ENCODE measurements at regions not wholly inside any gene's neighbourhood (a gene's known extent, or its start where the extent isn't known, plus 50 kb on each side); places are given as distances from the start of the nearest gene placed in this dataset.

DNA sequence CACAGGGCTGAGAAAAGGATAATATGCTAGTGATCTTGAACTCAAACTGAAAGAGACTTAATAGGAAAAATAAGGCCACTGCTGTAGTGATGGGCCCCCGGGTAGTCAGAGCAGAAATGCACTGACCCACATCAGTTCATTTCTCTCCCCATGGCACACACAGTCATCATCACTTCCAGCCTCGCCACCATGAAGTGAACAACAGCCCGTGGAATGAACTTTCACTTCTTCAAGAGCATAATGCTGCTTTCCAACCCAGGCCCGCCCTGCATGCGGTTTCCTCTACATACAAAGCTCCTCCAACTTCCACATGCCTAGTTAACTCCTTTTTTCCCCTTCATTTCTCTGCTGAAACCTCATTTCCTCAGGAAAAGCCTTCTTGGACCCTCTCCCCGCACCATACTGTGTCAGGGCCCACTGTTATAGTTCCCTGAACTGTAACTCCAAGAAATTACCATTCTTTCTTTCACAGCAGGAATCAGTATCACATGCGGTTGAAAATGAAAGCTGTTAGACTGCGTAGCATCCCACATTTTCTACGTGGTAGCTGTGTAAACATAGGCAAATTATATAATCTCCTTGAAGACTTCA lies 65.8 kb upstream of the SMIM36 start:
- H3K4me1 Mint-ChIP-seq (ENCODE audit: low read depth) = no peaks in the 10 kb centered on the region
- no peaks in the 10 kb centered on the region for H3K36me3 Mint-ChIP-seq (ENCODE audit: low read depth)
- H3K4me3 Mint-ChIP-seq = no peak overlapping the region
- TF ChIP-seq, protein P1, sequence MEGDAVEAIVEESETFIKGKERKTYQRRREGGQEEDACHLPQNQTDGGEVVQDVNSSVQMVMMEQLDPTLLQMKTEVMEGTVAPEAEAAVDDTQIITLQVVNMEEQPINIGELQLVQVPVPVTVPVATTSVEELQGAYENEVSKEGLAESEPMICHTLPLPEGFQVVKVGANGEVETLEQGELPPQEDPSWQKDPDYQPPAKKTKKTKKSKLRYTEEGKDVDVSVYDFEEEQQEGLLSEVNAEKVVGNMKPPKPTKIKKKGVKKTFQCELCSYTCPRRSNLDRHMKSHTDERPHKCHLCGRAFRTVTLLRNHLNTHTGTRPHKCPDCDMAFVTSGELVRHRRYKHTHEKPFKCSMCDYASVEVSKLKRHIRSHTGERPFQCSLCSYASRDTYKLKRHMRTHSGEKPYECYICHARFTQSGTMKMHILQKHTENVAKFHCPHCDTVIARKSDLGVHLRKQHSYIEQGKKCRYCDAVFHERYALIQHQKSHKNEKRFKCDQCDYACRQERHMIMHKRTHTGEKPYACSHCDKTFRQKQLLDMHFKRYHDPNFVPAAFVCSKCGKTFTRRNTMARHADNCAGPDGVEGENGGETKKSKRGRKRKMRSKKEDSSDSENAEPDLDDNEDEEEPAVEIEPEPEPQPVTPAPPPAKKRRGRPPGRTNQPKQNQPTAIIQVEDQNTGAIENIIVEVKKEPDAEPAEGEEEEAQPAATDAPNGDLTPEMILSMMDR (IDR thresholded peaks at IDR 0.05) = no peak
- H3K27ac Mint-ChIP-seq = no peak overlapping the region
- H3K9me3 Mint-ChIP-seq = no peaks in the 10 kb centered on the region
- H3K27me3 Mint-ChIP-seq (ENCODE audit: insufficient read depth) = peaks cover 3% of the 10 kb centered on the region; the same call in 1 of the 2 replicates
- peak; percentile 77 for DNase-seq

DNA sequence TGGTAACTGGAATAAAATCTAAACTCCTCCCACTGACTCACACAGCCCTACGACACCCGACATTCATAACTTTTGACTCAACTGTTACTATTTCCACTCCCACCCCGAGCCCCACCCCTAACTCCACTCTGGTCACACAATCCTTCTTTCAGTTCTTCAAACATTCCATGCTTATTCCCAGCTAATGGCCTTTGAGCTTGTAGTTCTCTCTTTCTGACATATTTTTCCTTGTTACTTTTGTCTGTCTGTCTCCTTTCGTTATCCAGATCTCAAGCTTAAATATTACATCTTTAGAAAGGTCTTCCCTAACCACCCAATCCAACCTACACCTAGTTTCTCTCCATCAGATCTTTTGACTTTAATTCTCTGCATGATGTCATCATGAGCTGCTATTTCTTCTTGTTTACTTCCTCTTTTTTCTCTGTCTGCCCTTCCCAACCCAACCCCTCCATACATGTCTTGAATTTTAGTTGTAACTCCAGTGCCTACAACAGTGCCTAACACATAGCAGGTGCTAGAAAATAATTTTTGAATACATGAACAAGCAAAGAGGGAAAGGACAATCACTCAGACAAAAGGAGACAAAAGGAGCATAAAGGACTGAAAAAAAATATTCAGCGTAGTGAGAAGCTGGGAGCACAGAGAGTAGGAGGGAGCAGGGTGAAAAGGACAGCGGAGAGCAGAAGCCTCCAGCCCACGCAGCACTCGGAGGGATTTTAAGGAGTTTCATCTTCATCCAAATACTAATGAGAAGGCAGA lies 65.2 kb upstream of the SMIM36 start:
- Mint-ChIP-seq H3K4me3 (no peak overlapping the region), H3K36me3 (ENCODE audit: low read depth) (no peaks in the 10 kb centered on the region), H3K27me3 (ENCODE audit: insufficient read depth) (peaks cover 1% of the 10 kb centered on the region; the same call in 1 of the 2 replicates), H3K9me3 (no peaks in the 10 kb centered on the region), H3K27ac (no peak overlapping the region), H3K4me1 (ENCODE audit: low read depth) (no peaks in the 10 kb centered on the region)
- peak; percentile 80 for DNase-seq
- TF ChIP-seq, protein P1 (IDR thresholded peaks at IDR 0.05) = no peak

DNA sequence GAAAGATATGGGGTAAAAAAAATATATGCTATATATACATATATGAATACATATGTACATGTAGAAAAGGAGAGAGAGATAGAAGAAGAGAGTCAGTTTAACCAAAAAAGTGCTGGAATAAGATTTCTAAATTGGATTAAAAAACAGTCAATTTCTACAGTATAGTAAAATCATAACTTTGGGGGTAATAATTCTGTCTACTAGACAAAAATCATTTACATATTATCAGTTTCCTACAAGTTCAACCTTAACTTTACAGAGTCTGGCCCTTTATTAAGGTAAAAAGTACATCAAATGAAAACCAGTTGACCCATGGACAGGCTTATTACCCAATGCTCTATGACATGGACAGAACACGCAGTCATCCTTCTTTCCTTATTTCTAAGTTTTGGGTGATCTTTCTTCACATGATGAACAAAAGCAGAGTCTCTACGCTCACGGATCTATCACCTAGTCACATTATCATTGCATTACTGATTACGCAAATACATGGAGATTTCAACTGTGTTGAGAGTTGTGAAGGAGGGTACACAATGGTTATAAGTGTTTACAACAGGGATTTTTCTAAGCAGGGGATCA lies 63.9 kb upstream of the SMIM36 start:
- H3K27ac Mint-ChIP-seq = no peak overlapping the region
- no peak overlapping the region for H3K4me3 Mint-ChIP-seq
- H3K27me3 Mint-ChIP-seq (ENCODE audit: insufficient read depth) = peaks cover 1% of the 10 kb centered on the region; the same call in 1 of the 2 replicates
- H3K9me3 Mint-ChIP-seq = no peaks in the 10 kb centered on the region
- peaks cover 12% of the 10 kb centered on the region for H3K4me1 Mint-ChIP-seq (ENCODE audit: low read depth)
- TF ChIP-seq, protein P1 (IDR thresholded peaks at IDR 0.05) = no peak
- no peak for DNase-seq
- no peaks in the 10 kb centered on the region for H3K36me3 Mint-ChIP-seq (ENCODE audit: low read depth)

DNA sequence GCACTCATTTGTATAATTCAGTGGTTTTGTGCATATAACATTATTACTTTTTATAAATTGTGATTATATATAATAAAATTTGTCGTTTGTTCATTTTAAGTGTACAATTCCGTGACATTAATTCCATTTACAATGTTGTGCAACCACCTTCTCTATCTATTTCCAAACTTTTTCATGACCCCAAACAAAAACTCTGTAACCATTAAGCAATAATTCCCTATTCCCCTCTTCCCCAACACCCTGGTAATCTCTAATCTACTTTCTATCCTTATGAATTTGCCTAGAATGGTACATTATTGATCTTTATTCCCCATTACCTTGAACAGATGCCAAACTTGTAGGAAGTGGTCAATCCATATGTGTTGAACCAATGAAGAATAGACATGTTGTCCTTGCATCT lies 61.3 kb upstream of the SMIM36 start:
- TF ChIP-seq, protein P1 (IDR thresholded peaks at IDR 0.05) = no peak
- no peak overlapping the region for H3K27ac Mint-ChIP-seq
- no peaks in the 10 kb centered on the region for H3K9me3 Mint-ChIP-seq
- no peak for DNase-seq
- H3K27me3 Mint-ChIP-seq (ENCODE audit: insufficient read depth) = peaks cover 8% of the 10 kb centered on the region
- peaks cover 15% of the 10 kb centered on the region for H3K4me1 Mint-ChIP-seq (ENCODE audit: low read depth)
- H3K36me3 Mint-ChIP-seq (ENCODE audit: low read depth) = no peaks in the 10 kb centered on the region
- H3K4me3 Mint-ChIP-seq = no peak overlapping the region

DNA sequence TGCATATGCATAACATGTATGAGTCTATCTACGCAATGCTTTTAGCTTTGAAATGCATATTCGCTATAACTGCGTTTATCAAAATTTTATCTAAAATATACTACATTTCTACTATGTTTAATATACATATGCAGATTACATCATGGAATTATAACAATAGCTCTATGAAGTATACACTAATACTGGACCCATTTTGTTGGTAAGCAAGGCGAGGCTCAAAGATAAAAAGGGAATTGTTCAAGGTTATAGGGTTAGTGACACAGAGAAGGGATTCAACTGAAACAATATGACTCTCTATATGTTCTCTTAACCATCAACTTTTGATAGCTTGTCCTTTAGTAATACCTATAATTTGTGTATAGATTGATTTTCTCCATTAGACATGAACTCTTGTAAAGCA lies 60.9 kb upstream of the SMIM36 start:
- no peaks in the 10 kb centered on the region for H3K9me3 Mint-ChIP-seq
- TF ChIP-seq, protein P1 (IDR thresholded peaks at IDR 0.05) = no peak
- H3K36me3 Mint-ChIP-seq (ENCODE audit: low read depth) = no peaks in the 10 kb centered on the region
- no peak for DNase-seq
- no peak overlapping the region for H3K27ac Mint-ChIP-seq
- peaks cover 11% of the 10 kb centered on the region for H3K27me3 Mint-ChIP-seq (ENCODE audit: insufficient read depth)
- peaks cover 15% of the 10 kb centered on the region for H3K4me1 Mint-ChIP-seq (ENCODE audit: low read depth)
- no peak overlapping the region for H3K4me3 Mint-ChIP-seq
